ENCODE measurements at regions not wholly inside any gene's neighbourhood (a gene's known extent, or its start where the extent isn't known, plus 50 kb on each side); places are given as distances from the start of the nearest gene placed in this dataset.
A peak's percentile ranks its signal among the peaks of the same experiment; 100 is the strongest.

DNA sequence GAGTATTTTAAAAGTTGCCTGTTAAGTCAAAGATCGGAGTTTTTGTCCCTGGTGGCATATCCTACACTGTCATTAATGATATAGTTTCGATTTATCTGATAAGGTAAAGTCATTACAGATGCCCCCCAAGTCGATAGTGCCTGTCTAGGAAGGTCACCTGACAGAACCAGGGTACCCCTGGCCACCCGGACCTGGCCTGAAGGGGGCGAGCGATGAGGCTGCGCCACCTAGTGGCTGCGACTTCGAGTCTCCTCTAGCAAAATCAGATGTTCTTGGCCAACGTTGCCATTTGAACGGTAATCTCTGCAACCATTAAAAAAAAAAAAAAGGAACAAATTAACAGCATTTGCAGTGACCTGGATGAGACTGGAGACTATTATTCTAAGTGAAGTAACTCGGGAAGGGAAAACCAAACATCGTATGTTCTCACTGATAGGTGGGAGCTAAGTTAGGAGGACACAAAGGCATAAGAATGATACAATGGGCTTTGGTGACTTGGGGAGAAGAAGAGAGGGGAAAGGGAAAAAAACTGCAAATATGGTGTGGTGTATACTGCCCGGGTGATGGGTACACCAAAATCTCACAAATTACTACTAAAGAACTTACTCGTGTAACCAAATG lies 565.1 kb downstream of the LIG4 start:
- TF ChIP-seq POLR2AphosphoS5 (IDR thresholded peaks at IDR 0.05) (no peak), POLR2A (IDR thresholded peaks at IDR 0.05) (no peak)
- TF ChIP-seq, protein P1, sequence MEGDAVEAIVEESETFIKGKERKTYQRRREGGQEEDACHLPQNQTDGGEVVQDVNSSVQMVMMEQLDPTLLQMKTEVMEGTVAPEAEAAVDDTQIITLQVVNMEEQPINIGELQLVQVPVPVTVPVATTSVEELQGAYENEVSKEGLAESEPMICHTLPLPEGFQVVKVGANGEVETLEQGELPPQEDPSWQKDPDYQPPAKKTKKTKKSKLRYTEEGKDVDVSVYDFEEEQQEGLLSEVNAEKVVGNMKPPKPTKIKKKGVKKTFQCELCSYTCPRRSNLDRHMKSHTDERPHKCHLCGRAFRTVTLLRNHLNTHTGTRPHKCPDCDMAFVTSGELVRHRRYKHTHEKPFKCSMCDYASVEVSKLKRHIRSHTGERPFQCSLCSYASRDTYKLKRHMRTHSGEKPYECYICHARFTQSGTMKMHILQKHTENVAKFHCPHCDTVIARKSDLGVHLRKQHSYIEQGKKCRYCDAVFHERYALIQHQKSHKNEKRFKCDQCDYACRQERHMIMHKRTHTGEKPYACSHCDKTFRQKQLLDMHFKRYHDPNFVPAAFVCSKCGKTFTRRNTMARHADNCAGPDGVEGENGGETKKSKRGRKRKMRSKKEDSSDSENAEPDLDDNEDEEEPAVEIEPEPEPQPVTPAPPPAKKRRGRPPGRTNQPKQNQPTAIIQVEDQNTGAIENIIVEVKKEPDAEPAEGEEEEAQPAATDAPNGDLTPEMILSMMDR (IDR thresholded peaks at IDR 0.05): peak in 2 of 3 donors; percentile 39 to 51
- H3K27ac ChIP-seq: no peak overlapping the region
- H3K4me3 ChIP-seq: no peak overlapping the region
- no peaks in the 10 kb centered on the region for H3K36me3 ChIP-seq
- intact Hi-C loops (cut with DNase I; ENCODE audit: low total_unique reads): no loop called here
- no peaks in the 10 kb centered on the region for H3K27me3 ChIP-seq
- H3K9me3 ChIP-seq: no peaks in the 10 kb centered on the region
- DNase-seq (ENCODE audit: low spot score in 2 of 2): no peak
- no peaks in the 10 kb centered on the region for H3K4me1 ChIP-seq

DNA sequence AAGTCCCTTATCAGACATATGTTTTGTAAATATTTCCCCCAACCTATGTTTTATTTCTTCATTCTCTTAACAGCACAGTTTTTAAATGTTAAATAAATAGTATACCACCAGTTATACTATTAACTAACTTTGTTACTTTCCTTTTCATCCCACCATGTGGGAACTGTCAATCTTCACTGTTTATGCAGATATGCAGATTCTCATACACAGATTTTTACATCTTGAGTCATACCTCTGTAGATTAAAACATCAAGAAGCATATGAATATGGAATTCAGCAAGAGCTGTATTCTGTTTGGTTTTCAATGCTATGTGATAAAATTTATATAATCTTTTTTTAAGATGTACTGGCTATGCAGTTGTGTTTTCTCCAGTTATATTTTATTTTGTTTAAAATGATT lies 566.3 kb downstream of the LIG4 start:
- no peaks in the 10 kb centered on the region for H3K27me3 ChIP-seq
- no peak for TF ChIP-seq POLR2AphosphoS5 (IDR thresholded peaks at IDR 0.05)
- no peak for TF ChIP-seq POLR2A (IDR thresholded peaks at IDR 0.05)
- TF ChIP-seq, protein P1 (IDR thresholded peaks at IDR 0.05): no peak
- H3K9me3 ChIP-seq: no peaks in the 10 kb centered on the region
- intact Hi-C loops (cut with DNase I; ENCODE audit: low total_unique reads): no loop called here
- no peaks in the 10 kb centered on the region for H3K36me3 ChIP-seq
- no peak overlapping the region for H3K27ac ChIP-seq
- H3K4me1 ChIP-seq: no peaks in the 10 kb centered on the region
- no peak for DNase-seq (ENCODE audit: low spot score in 2 of 2)
- no peak overlapping the region for H3K4me3 ChIP-seq

DNA sequence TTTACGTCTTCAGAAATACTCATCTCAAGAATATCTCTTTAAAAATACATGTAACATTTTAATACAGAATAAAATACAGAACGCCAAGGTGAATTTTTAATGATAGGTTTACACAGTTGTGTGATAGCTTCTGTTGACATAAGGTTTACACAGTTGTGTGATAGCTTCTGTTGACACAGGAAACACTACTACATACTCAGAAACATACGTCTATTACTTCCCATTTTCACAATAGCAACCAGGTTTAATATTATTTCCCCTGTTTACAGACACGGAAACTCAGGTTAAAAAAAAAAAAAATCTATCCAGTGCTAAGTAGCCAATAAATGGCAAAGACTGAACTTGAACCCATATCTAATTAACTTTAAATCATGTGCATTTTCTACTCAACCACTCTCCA lies 571.2 kb downstream of the LIG4 start:
- TF ChIP-seq, protein P1 (IDR thresholded peaks at IDR 0.05): no peak
- TF ChIP-seq POLR2AphosphoS5 (IDR thresholded peaks at IDR 0.05) (no peak), POLR2A (IDR thresholded peaks at IDR 0.05) (no peak)
- no peaks in the 10 kb centered on the region for H3K4me1 ChIP-seq
- DNase-seq (ENCODE audit: low spot score in 2 of 2): no peak
- H3K27ac ChIP-seq: no peak overlapping the region
- intact Hi-C loops (cut with DNase I; ENCODE audit: low total_unique reads): no loop called here
- no peaks in the 10 kb centered on the region for H3K27me3 ChIP-seq
- no peaks in the 10 kb centered on the region for H3K9me3 ChIP-seq
- H3K4me3 ChIP-seq: no peak overlapping the region
- H3K36me3 ChIP-seq: no peaks in the 10 kb centered on the region

DNA sequence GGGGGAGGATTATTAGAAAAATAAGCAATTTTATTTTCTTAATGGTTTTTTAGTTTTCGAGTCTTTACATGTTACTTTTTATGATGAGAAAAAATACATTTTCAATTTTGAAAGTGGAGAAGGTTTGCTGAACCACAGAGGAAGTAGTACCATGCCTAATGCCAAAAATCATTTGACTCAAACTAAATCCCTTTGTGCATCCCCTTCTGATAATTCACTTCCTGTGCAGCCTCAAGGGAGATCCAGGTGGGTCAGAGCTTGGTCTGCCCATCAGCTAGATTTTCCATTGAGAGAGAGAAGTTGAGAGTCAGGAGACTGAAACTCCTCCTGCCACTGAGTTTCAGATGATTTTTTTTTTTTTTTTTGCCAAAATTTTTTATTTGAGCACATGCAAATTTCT lies 571.7 kb downstream of the LIG4 start:
- Histone ChIP-seq H3K4me1 (no peaks in the 10 kb centered on the region), H3K36me3 (no peaks in the 10 kb centered on the region), H3K4me3 (no peak overlapping the region), H3K27me3 (no peaks in the 10 kb centered on the region), H3K9me3 (no peaks in the 10 kb centered on the region), H3K27ac (no peak overlapping the region)
- no peak for DNase-seq (ENCODE audit: low spot score in 2 of 2)
- intact Hi-C loops (cut with DNase I; ENCODE audit: low total_unique reads): no loop called here
- TF ChIP-seq, protein P1 (IDR thresholded peaks at IDR 0.05): no peak
- no peak for TF ChIP-seq POLR2A (IDR thresholded peaks at IDR 0.05)
- no peak for TF ChIP-seq POLR2AphosphoS5 (IDR thresholded peaks at IDR 0.05)

DNA sequence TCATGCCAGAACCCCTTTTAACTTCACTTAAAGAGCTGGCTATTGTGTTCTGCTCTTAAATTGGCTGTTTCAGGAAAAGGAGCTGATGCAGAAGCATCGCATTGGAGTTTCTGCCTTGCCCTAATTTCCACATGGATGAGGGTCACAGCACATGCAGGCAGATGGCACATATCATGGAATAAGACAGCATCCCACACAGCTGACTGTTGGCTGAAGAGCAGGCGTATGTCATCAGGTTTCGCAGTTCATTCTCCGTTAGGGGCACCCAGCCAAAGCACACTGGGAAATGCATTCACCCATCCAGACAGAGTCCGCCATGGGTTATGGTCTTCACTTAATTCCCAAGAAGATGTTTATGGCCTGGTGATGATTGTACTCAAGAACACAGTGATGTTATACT lies 572.5 kb downstream of the LIG4 start:
- Histone ChIP-seq H3K4me3 (no peak overlapping the region), H3K27ac (no peak overlapping the region), H3K27me3 (no peaks in the 10 kb centered on the region), H3K9me3 (no peaks in the 10 kb centered on the region), H3K36me3 (no peaks in the 10 kb centered on the region), H3K4me1 (no peaks in the 10 kb centered on the region)
- DNase-seq (ENCODE audit: low spot score in 2 of 2): no peak
- TF ChIP-seq POLR2AphosphoS5 (IDR thresholded peaks at IDR 0.05): no peak
- TF ChIP-seq, protein P1 (IDR thresholded peaks at IDR 0.05): no peak
- TF ChIP-seq POLR2A (IDR thresholded peaks at IDR 0.05): no peak
- intact Hi-C loops (cut with DNase I; ENCODE audit: low total_unique reads): no loop called here

Data from breast epithelium (tissue), 4 donors.